ENCODE measurements at regions not wholly inside any gene's neighbourhood (a gene's known extent, or its start where the extent isn't known, plus 50 kb on each side); places are given as distances from the start of the nearest gene placed in this dataset.

- H3K27ac ChIP-seq (ENCODE audit: low read depth, low read length): peak overlapping the region; percentile 53
- no peak overlapping the region for H3K4me3 ChIP-seq (ENCODE audit: low read length)
- no peak overlapping the region for H3K56ac ChIP-seq (ENCODE audit: low read length)
- H3K79me2 ChIP-seq (ENCODE audit: control insufficient read depth, insufficient read depth, low read length): no peaks in the 10 kb centered on the region
- no peak overlapping the region for H3K4ac ChIP-seq (ENCODE audit: low read depth, low read length)
- no peak overlapping the region for H2BK15ac ChIP-seq (replicated peaks; ENCODE audit: low read depth)
- no peak overlapping the region for H2AK5ac ChIP-seq (ENCODE audit: low read length)
- peak; percentile 69 for DNase-seq
- no peaks in the 10 kb centered on the region for H3K27me3 ChIP-seq (ENCODE audit: insufficient read depth, low read length, poor library complexity)
- no peak overlapping the region for H4K5ac ChIP-seq (ENCODE audit: low read length)
- H2BK120ac ChIP-seq (ENCODE audit: low read depth, low read length): no peak overlapping the region
- no peak overlapping the region for H4K8ac ChIP-seq (ENCODE audit: low read depth, low read length)
- H3K9ac ChIP-seq (ENCODE audit: low read length): no peak overlapping the region
- no peak overlapping the region for H3K4me2 ChIP-seq (ENCODE audit: low read length)
- H3K36me3 ChIP-seq (ENCODE audit: control insufficient read depth, insufficient read depth, low read length): no peaks in the 10 kb centered on the region
- no peak overlapping the region for H3K23ac ChIP-seq (ENCODE audit: low read length)
- peaks cover 6% of the 10 kb centered on the region for H3K4me1 ChIP-seq (ENCODE audit: control insufficient read depth, low read depth, low read length)
- peak overlapping the region; percentile 20 for H2BK5ac ChIP-seq (ENCODE audit: low read length)
- WGBS (ENCODE audit: extremely low coverage, insufficient coverage, low lambda C conversion rate): no CpG with 5 or more reads among the region's 5 CpGs
- H3K18ac ChIP-seq (ENCODE audit: low read length): no peak overlapping the region
- H3K79me1 ChIP-seq (ENCODE audit: low read length): no peaks in the 10 kb centered on the region
Observed at GRCh38 chr14:43872222-43872621, 634.9 kb downstream of the FSCB start.

- Histone ChIP-seq H3K36me3 (ENCODE audit: control insufficient read depth, insufficient read depth, low read length) (no peaks in the 10 kb centered on the region), H3K4me3 (ENCODE audit: low read length) (no peak overlapping the region), H2BK5ac (ENCODE audit: low read length) (no peak overlapping the region), H2BK15ac (replicated peaks; ENCODE audit: low read depth) (no peak overlapping the region), H3K9ac (ENCODE audit: low read length) (no peak overlapping the region), H3K18ac (ENCODE audit: low read length) (no peak overlapping the region), H3K79me1 (ENCODE audit: low read length) (no peaks in the 10 kb centered on the region), H2AK5ac (ENCODE audit: low read length) (no peak overlapping the region), H3K4me1 (ENCODE audit: control insufficient read depth, low read depth, low read length) (no peaks in the 10 kb centered on the region), H4K5ac (ENCODE audit: low read length) (no peak overlapping the region), H4K8ac (ENCODE audit: low read depth, low read length) (no peak overlapping the region), H3K4ac (ENCODE audit: low read depth, low read length) (no peak overlapping the region), H2BK120ac (ENCODE audit: low read depth, low read length) (no peak overlapping the region), H3K27me3 (ENCODE audit: insufficient read depth, low read length, poor library complexity) (no peaks in the 10 kb centered on the region), H3K79me2 (ENCODE audit: control insufficient read depth, insufficient read depth, low read length) (no peaks in the 10 kb centered on the region), H3K27ac (ENCODE audit: low read depth, low read length) (no peak overlapping the region), H3K56ac (ENCODE audit: low read length) (no peak overlapping the region), H3K23ac (ENCODE audit: low read length) (no peak overlapping the region), H3K4me2 (ENCODE audit: low read length) (no peak overlapping the region)
- DNase-seq: no peak
Observed at GRCh38 chr14:43858981-43859380, 648.1 kb downstream of the FSCB start.

- Histone ChIP-seq H3K4me3 (ENCODE audit: low read length) (no peak overlapping the region), H3K79me2 (ENCODE audit: control insufficient read depth, insufficient read depth, low read length) (no peaks in the 10 kb centered on the region), H4K8ac (ENCODE audit: low read depth, low read length) (no peak overlapping the region), H3K4me2 (ENCODE audit: low read length) (no peak overlapping the region), H3K27me3 (ENCODE audit: insufficient read depth, low read length, poor library complexity) (no peaks in the 10 kb centered on the region), H3K23ac (ENCODE audit: low read length) (no peak overlapping the region), H4K5ac (ENCODE audit: low read length) (no peak overlapping the region), H3K36me3 (ENCODE audit: control insufficient read depth, insufficient read depth, low read length) (no peaks in the 10 kb centered on the region), H2BK15ac (replicated peaks; ENCODE audit: low read depth) (no peak overlapping the region), H3K4ac (ENCODE audit: low read depth, low read length) (no peak overlapping the region), H2BK120ac (ENCODE audit: low read depth, low read length) (no peak overlapping the region), H2AK5ac (ENCODE audit: low read length) (no peak overlapping the region), H3K56ac (ENCODE audit: low read length) (no peak overlapping the region), H3K79me1 (ENCODE audit: low read length) (no peaks in the 10 kb centered on the region), H2BK5ac (ENCODE audit: low read length) (no peak overlapping the region), H3K9ac (ENCODE audit: low read length) (no peak overlapping the region), H3K18ac (ENCODE audit: low read length) (no peak overlapping the region), H3K4me1 (ENCODE audit: control insufficient read depth, low read depth, low read length) (no peaks in the 10 kb centered on the region), H3K27ac (ENCODE audit: low read depth, low read length) (no peak overlapping the region)
- WGBS (ENCODE audit: extremely low coverage, insufficient coverage, low lambda C conversion rate): no CpG with 5 or more reads among the region's 3 CpGs
- DNase-seq: no peak
Observed at GRCh38 chr14:43855556-43855955, 651.5 kb downstream of the FSCB start.

GRCh38 chr14:43853541-43853940, 653.5 kb downstream of the FSCB start:
- no peak for DNase-seq
- Histone ChIP-seq H3K23ac (ENCODE audit: low read length) (no peak overlapping the region), H2AK5ac (ENCODE audit: low read length) (no peak overlapping the region), H2BK5ac (ENCODE audit: low read length) (no peak overlapping the region), H3K9ac (ENCODE audit: low read length) (no peak overlapping the region), H4K8ac (ENCODE audit: low read depth, low read length) (no peak overlapping the region), H3K36me3 (ENCODE audit: control insufficient read depth, insufficient read depth, low read length) (no peaks in the 10 kb centered on the region), H3K27ac (ENCODE audit: low read depth, low read length) (no peak overlapping the region), H3K79me2 (ENCODE audit: control insufficient read depth, insufficient read depth, low read length) (no peaks in the 10 kb centered on the region), H3K4me1 (ENCODE audit: control insufficient read depth, low read depth, low read length) (no peaks in the 10 kb centered on the region), H3K4ac (ENCODE audit: low read depth, low read length) (no peak overlapping the region), H4K5ac (ENCODE audit: low read length) (no peak overlapping the region), H3K4me2 (ENCODE audit: low read length) (no peak overlapping the region), H3K79me1 (ENCODE audit: low read length) (no peaks in the 10 kb centered on the region), H3K18ac (ENCODE audit: low read length) (no peak overlapping the region), H2BK120ac (ENCODE audit: low read depth, low read length) (no peak overlapping the region), H3K4me3 (ENCODE audit: low read length) (no peak overlapping the region), H3K56ac (ENCODE audit: low read length) (no peak overlapping the region), H2BK15ac (replicated peaks; ENCODE audit: low read depth) (no peak overlapping the region), H3K27me3 (ENCODE audit: insufficient read depth, low read length, poor library complexity) (no peaks in the 10 kb centered on the region)
- no CpG with 5 or more reads among the region's 1 CpG for WGBS (ENCODE audit: extremely low coverage, insufficient coverage, low lambda C conversion rate)

- H3K27ac ChIP-seq (ENCODE audit: low read depth, low read length): no peak overlapping the region
- H3K18ac ChIP-seq (ENCODE audit: low read length): no peak overlapping the region
- no peak for DNase-seq
Observed at GRCh38 chr14:43803076-43803689, 703.9 kb downstream of the FSCB start.

GRCh38 chr14:43795600-43796228, 711.4 kb downstream of the FSCB start:
- Histone ChIP-seq H4K5ac (ENCODE audit: low read length) (no peak overlapping the region), H3K27me3 (ENCODE audit: insufficient read depth, low read length, poor library complexity) (no peaks in the 10 kb centered on the region), H2BK120ac (ENCODE audit: low read depth, low read length) (no peak overlapping the region), H2BK5ac (ENCODE audit: low read length) (no peak overlapping the region), H2AK5ac (ENCODE audit: low read length) (no peak overlapping the region), H3K79me2 (ENCODE audit: control insufficient read depth, insufficient read depth, low read length) (no peaks in the 10 kb centered on the region), H3K4me2 (ENCODE audit: low read length) (no peak overlapping the region), H3K4me3 (ENCODE audit: low read length) (no peak overlapping the region), H3K18ac (ENCODE audit: low read length) (no peak overlapping the region), H4K8ac (ENCODE audit: low read depth, low read length) (no peak overlapping the region), H3K4ac (ENCODE audit: low read depth, low read length) (no peak overlapping the region), H3K27ac (ENCODE audit: low read depth, low read length) (no peak overlapping the region), H3K79me1 (ENCODE audit: low read length) (no peaks in the 10 kb centered on the region), H2BK15ac (replicated peaks; ENCODE audit: low read depth) (no peak overlapping the region), H3K9ac (ENCODE audit: low read length) (no peak overlapping the region), H3K23ac (ENCODE audit: low read length) (no peak overlapping the region), H3K56ac (ENCODE audit: low read length) (no peak overlapping the region), H3K36me3 (ENCODE audit: control insufficient read depth, insufficient read depth, low read length) (no peaks in the 10 kb centered on the region), H3K4me1 (ENCODE audit: control insufficient read depth, low read depth, low read length) (no peaks in the 10 kb centered on the region)
- DNase-seq: peak; percentile 39

More at GRCh38 chr14:43803076-43803689, 703.9 kb downstream of the FSCB start:
- H2BK120ac ChIP-seq (ENCODE audit: low read depth, low read length): no peak overlapping the region
- no peaks in the 10 kb centered on the region for H3K4me1 ChIP-seq (ENCODE audit: control insufficient read depth, low read depth, low read length)
- H4K5ac ChIP-seq (ENCODE audit: low read length): no peak overlapping the region
- WGBS (ENCODE audit: extremely low coverage, insufficient coverage, low lambda C conversion rate): no CpG with 5 or more reads among the region's 2 CpGs
- no peaks in the 10 kb centered on the region for H3K36me3 ChIP-seq (ENCODE audit: control insufficient read depth, insufficient read depth, low read length)
- no peak overlapping the region for H3K4me3 ChIP-seq (ENCODE audit: low read length)
- no peak overlapping the region for H3K4ac ChIP-seq (ENCODE audit: low read depth, low read length)
- H3K27me3 ChIP-seq (ENCODE audit: insufficient read depth, low read length, poor library complexity): no peaks in the 10 kb centered on the region
- H3K56ac ChIP-seq (ENCODE audit: low read length): no peak overlapping the region
- H3K79me1 ChIP-seq (ENCODE audit: low read length): no peaks in the 10 kb centered on the region
- no peak overlapping the region for H2AK5ac ChIP-seq (ENCODE audit: low read length)
- no peak overlapping the region for H2BK15ac ChIP-seq (replicated peaks; ENCODE audit: low read depth)
- H4K8ac ChIP-seq (ENCODE audit: low read depth, low read length): no peak overlapping the region
- H3K4me2 ChIP-seq (ENCODE audit: low read length): no peak overlapping the region
- no peak overlapping the region for H2BK5ac ChIP-seq (ENCODE audit: low read length)
- H3K79me2 ChIP-seq (ENCODE audit: control insufficient read depth, insufficient read depth, low read length): no peaks in the 10 kb centered on the region
- H3K9ac ChIP-seq (ENCODE audit: low read length): no peak overlapping the region
- H3K23ac ChIP-seq (ENCODE audit: low read length): no peak overlapping the region
